NCI-H146 treated with DMSO at 0.1 percent for 48 hours (cell line): ENCODE measurements at regions not wholly inside any gene's neighbourhood (a gene's known extent, or its start where the extent isn't known, plus 50 kb on each side); places are given as distances from the start of the nearest gene placed in this dataset.

Experiments
- DNase-seq: peaks from one replicate; lab custom pipeline; 2025; ENCODE audit not compliant: unreplicated experiment; lab: John Stamatoyannopoulos, UW

DNA sequence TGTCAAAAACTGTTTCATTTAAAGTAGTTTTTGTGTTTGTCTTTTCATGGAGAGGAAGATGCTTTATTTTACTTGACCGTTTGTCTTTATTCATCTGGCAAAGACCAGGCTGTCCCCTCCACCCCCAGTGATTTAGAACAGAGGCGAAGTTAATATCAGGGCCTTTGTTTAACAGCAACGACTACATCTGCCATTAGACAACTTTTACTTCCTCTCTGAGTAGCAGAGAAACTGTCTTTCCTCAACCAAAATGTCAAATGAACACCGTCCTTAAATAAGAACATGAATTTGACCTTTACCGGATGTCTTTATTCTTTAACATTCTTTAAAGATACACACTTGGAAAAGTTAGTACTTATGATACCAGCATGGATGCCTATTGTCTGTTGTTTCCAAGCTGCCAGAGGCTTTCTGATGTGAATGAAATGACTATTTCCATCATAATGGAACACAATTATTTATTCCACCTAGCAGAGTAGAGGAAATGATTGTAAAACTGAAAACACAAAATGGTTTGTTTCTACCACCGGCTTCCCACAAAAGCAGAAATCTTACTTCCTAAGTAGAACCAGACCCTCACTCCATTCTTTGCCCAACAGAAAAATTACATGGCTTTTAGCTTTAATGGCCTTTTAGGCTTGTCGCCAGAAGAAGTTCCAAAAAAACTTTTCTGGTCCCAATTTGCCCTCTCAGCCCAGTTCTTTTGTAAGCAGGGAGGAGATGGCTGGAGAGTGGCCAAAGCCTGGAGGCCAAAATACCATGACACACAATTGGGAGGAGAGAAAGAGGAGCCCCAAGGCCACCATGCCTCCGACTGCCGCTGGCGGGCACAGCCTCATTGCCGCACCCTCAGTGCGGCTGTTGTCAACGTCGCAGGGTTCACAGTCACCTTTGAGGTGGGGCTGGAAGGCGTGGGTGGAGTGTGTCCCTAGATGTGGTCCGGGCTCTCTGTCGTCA, 168.5 kb downstream of the TEX36 start:
- DNase-seq, result no peak

DNA sequence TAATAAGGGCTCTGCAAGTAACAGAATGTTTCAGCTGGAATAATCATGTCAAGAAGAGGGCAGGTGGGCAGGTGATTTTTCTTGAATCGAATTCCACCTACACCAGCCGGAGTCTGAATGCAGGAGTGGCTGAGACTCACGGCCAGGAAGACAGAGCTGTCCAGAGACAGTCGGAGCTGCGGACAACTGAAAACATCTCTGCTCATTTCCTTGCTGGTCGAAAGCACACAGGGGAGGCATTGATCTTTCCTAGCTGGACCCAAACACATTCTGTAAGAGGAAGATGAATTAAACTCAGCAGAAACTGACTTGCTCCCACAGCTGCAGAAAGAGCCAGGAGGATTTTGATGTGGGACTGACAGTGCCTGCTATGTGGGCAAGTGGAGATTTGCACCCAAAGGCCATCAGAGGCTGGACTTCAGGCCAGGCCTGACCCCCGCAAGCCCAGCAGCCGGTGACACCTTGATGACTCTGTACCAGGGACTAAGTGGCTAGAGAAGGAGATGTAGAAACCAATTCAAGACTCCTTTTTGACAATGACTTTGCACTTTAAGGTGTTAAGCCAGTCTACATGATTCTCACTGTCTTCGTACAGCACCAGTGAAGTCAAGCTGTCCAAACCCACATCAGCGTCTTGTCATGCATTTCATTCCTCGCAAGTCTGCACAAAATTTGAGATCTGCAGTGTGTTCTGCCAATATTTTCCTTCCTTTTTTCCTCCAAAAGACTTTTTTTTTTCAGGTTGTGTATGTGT, 169.4 kb downstream of the TEX36 start:
- no peak for DNase-seq

DNA sequence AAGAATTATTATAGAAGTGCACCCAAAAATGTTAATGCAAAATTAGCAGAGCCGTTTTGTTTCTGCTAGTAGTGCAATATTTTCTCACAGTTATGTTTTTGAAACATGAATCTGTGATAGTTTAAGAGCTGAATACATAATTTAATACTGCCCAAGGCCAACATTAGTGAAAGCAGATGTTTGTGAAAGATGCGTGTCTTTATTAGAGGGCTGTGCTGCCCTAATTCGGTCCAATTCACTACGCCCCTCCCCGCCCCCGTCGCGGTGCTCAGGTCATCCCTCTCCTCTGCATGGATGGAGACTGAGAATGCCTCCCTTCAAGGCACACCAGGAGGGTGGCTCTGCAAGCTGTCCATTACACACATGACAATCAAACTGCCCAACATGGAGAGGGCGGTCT, 172.0 kb downstream of the TEX36 start:
- DNase-seq, result no peak

DNA sequence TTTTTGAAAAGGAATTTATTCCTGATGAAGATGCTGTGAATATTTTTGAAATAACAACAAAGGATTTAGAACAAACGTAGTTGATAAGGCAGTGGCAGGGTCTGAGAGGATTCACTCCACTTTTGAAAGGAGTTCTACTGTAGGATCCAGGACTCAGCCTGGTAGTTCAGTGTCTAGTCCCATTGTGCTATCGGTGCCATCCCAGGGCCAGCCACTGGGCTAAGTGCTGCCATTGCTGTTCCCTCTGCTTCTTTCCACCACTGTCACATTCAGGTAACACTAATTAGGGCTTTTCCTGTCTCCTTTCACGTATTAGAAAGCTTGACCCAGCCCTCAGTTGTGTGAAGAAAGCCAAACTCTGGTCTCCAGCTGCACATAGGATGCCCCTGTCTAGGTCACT, 177.3 kb downstream of the TEX36 start:
- DNase-seq, result no peak

DNA sequence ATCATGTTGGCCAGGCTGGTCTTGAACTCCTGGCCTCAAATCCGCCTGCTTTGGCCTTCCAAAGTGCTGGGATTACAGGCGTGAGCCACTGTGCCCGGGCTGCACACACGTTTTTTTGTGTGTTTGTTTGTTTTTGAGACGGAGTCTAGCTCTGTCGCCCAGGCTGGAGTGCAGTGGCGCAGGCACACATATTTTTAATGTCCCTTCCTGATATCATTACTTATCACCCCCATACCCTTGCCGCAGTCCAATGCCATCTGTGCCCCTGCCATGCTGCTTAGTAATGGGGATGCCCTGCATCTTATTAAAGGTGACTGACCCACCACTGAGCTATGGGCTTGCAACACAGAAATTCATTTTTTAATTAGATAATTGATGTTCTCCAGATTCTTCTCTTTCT, 180.7 kb downstream of the TEX36 start:
- DNase-seq, result no peak

DNA sequence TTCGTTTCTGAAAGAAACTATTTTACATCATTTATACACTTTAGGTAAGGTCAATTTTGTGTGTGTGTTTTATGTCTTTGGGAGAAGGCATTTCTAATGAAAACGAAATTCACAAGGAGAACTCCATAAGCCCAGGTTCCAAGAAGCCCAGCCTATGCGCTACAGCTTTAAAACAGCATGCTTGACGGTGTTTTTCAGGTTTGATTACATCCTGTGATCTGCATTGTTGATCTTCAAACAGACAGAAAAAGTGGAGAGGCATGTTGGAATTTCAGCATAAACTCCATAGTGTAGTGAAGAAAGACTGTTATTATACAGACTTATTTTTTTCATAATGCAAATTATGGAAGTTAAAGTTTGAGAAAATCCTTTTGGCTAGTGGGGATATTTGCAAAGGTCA, 187.6 kb downstream of the TEX36 start:
- DNase-seq, result no peak

DNA sequence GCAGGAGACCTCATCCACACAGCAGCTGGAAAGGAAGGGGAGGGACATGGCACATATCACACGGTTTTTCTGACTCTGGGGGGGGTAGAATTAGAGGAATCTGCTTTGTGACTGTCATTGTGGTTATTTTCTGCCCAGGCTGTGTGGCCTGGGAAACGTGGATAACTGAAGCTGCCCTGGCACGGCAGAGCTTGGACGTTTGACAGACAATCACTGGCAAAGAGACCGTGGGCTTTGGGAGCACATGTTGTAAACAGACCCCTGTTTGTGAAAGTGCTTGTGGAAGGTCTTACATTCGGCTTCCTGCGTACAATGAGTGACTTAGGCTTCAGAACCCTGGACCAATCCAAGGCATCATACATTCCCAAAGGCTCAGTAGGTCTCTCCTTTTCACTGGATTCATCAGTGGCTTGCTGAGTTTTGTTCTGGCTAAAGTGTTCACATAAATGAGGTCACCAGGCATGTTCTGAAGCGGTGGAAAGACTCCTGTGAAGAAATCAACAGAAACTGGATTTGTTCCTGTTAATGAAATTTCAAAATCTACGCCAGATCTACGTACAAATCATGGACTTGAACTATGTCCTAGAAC, 188.2 kb downstream of the TEX36 start:
- no peak for DNase-seq

DNA sequence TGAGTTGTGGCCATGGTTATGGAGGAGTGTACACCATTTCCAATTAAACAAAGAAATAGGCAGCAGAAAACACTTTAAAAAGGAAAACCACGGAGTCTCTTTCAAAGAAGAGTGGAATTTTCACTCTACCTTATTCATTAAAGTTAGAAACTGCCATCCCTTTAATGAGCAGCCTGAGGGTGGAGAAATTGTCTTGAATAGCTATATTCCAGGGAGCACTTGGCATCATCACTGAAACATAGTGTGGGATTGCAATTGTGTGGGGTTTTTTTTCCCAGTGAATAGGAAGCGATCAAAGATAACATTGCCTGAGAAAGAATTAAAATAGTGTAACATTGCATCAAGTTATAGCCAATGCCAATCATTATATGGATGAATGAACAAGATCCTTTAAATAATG, 191.6 kb downstream of the TEX36 start:
- no peak for DNase-seq

DNA sequence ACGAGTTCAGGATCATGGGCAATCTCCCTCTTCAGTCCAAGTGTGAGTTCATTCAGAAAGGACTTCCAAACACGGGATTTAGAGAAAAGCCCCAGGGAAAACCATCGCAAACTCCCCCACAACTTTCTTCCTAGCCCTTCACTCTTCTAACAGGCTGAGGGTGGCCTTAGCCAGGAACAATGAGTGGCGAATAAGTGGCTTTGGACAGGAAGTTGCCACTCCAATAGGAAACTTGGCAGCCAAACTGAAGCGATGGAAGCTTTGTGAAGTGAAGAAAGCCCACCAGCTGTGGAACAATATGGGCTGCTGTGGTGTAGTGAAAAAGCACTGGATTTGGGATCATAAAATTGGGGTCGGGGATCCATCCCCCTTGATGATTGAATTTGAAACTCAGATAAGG, 193.2 kb downstream of the TEX36 start:
- DNase-seq, result no peak

DNA sequence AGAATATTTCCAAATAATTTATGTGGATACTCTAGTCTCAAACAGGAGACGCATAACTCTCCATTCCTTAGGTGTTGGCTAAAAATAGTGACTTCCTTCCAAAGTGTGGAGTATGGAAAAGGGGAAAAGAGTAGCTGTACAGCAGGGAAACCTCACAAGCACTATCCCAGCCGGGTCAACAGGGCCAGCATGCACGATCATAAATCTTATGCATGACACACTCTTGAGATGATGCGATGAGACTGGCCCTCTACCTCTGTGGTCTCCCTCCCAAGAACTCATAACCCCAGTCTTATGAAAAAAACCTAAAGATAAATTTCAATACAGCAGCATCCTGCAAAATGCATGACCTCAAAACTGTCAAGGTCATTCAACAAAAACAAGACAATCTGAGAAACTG, 197.3 kb downstream of the TEX36 start:
- DNase-seq, result no peak

DNA sequence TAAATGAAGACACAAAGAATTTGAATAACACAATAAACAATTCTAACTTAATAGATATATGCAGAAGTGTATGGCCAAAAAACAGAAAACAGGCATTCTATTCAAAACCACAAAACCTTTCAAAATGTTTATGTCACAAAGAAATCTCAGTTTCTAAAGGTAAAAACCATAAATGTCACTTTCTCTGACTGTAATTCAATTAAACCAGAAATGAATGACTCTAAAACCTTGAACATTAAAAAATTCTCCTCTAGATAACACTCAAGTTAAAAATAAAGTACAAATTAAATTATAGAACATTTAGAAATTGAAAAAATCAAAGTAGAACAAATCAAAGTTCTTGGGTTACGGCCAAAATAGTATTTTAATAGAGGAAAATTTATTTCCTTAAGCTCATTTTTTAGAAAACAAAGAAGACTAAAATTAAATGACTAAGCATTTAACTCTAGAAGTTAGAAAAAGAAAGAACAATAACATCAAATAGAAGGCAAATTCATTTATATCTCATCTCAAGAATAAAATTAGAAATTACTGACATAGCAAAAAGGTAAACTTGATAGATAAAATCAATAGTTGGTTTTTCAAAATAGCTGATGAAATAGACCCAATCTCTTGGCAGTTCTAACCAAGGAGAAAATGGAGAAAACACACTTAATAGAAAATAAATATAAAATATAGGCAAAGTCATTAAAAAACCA, 198.8 kb downstream of the TEX36 start:
- no peak for DNase-seq

DNA sequence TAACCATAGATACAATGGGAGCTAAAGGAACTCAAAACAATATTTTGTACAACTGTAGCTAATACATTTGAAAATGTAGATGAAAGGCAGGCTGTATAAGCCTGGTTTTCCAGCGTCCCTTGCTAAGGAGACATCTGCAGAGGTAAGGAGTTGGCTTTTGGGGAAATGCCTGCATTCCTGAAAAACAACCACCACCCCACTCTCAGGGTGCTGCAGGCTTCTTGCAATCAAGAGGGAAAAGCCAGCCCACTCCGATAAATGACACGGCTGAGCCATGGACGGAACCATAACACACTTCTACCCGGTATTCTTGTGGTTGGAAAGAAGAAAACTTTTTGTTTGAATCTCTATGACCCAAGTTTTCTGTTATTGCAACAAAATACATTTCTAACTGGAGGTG, 200.3 kb downstream of the TEX36 start:
- no peak for DNase-seq

DNA sequence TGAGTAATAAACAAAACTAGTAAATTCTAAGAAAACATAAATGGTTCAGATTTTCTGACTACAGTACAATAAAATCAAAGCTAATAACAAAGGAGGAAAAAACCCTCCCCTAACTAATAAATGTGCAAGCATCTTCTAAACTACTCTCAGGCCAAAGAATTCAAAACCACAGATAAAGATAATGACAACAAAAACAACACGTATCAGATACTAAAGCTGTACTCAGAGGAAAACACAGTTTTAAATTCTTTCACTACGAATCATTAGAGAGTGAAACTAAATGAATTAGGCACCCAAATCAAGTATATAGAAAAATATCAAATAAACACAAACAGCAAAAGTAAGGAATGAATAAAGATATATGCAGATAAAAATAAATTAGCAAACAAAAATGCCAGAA, 200.9 kb downstream of the TEX36 start:
- DNase-seq, result no peak

DNA sequence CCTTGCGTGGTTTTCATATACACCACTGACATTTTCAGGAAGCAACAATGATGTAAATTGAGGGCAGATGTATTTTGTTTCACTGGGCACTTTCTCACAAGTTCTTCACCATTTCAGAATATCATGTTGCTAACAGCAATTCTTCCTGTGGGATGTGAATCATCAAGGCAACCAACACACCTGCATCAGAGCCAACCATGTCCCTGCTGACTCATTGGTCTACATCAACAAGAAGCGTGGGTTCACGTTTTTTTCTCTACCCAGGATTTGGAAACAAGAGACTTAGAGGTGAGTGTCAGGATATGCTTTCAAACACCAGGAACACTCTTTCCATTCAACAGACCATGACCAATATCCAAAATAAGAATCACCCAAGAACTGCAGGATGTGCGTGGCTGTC, 203.9 kb downstream of the TEX36 start:
- no peak for DNase-seq

DNA sequence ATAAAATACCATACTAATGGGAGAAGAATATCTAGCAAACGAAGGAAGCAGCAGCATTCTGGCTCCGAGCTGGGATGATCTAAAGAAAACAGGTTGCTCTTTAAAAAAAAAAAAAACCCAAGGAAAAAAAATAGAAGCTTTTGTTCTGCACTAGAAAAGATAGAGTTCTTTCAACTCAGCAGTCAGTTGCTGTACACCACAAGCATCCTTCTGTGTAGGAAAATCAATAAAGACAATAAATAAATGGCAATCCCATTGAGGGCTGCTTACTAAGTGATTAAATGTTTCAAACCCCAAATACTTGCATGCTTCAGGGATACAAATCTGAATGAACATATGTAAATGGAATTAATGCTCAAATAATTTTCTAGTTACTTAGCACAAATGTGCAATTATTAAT, 207.1 kb downstream of the TEX36 start:
- no peak for DNase-seq

DNA sequence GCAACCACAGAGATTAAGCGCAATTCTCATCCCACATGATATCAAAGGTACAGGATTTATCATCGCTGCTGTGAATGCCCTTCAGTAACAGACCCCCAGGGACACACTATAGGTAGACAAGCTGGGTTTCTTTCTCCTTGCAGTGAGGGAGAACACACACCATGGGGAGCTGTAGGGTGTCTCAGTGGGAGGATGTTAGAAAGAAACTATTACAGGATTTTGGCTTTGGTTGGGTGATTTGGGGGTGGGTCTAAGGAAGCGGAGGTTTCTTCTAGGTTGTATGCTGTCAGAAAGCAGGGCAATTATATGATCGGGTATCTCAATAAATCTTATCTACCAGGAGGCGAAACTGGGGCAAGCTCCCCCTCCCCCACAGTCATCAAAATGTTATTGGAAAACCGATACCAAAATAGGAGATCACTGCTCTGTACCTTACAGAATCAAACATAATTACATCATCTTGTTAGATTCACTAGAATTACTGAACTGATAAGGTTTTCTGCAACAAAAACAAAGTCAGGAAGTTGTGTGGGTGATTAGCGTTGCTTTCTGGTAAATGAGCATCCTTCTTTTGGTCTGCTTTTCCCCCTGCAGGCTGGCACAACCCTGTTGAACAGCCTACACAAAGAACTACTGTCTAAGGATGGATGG, 209.7 kb downstream of the TEX36 start:
- no peak for DNase-seq

DNA sequence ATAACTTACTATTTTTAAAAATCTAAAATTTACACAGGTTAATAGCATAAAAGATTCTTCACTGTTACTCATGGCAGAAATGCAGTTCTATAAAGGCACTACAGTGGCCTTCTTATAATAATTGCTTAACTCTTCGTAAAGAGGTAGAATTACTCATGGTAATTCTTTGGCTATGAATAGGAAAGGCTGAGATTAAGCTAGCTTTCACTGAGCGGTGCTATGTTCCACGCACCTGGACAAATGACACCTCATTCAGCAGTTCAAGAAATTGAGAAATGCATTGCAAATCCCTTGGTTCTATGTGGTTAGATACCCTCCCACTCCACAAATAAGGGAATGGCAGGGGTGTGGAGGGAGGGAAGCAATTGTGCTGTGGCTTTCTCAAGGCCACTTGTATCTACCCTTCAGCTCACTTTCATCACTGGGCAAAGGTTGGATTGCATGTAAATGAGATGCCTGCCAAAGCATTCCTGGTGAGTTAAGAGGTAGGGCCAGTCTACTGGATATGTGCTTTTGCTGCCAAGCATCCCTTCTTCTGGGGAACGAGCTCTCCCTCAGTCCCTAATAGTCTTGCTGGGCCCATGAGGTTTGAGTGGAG, 210.9 kb downstream of the TEX36 start:
- no peak for DNase-seq

DNA sequence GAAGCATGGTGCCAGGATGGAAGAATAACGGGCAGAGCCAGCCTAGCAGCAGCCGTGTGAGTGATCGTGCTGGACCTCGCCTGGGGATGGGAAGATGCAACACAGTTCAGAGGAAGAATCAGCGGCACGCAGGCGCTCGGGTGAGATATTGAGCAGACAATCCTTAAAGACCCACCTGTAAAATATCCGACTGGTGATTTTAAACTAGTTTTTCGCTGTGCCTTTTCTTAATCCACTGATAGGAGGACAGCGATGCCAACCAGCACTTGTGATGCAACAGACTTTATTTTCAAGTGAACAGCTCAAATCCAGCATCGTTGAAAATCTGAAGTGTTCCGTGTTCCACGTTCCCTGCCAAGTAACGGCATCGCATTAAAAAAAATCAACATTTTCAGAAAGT, 214.7 kb downstream of the TEX36 start:
- no peak for DNase-seq

DNA sequence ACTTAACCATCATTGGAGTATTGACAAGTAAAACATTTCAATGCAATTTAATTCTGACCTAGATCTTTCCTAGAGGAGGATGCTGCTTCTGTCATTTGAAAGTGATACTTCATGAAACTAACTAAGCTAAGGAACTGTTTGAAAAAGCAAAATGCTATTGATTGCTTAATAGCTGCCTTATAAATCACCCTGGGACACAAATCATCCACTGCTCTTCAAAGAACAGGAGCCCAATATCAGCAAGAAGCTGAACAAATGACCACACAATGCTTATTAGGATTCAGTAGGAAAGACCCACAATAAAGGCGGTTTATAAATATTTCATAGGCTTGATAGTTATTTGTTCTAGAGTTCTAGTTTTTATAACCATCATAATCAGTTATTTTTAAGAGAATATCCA, 216.3 kb downstream of the TEX36 start:
- DNase-seq, result no peak

DNA sequence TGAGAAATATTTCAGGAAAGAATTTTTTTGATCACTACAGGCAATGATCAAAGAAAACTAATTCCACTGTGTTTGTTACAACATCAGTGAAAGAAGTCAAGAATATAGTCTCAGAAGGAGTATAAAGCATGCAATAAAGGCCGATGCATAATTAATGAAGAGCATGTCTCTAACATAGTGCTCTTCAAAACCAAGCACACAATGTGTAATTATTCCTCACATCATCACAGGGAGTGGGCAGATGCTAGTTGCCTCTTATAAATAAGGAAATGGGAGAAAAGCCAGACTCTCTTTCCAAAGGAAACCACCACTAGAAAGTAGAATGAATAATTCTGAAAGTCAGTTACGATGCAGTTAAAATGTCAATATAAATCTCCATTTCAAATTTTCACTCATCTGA, 220.1 kb downstream of the TEX36 start:
- no peak for DNase-seq

DNA sequence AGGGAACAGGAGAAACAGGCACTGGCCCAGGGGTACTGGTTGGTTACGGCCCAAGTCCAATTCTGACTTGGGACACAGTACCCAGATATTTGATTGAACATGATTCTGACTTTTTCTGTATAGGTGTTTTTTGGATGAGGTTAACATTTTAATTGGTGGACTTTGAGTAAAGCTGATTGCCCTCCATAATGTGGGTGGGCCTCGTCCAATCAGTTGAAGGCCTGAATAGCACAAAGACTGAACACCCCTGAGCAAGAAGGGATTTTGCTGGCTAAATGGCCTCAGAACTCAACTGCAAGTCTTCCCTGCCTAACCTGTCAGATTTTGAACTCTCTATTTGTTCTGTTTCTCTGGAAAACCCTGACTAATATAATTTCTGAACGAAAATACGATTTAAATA, 222.6 kb downstream of the TEX36 start:
- DNase-seq, result no peak
